ENCODE measurements at regions not wholly inside any gene's neighbourhood (a gene's known extent, or its start where the extent isn't known, plus 50 kb on each side); places are given as distances from the start of the nearest gene placed in this dataset.

DNA sequence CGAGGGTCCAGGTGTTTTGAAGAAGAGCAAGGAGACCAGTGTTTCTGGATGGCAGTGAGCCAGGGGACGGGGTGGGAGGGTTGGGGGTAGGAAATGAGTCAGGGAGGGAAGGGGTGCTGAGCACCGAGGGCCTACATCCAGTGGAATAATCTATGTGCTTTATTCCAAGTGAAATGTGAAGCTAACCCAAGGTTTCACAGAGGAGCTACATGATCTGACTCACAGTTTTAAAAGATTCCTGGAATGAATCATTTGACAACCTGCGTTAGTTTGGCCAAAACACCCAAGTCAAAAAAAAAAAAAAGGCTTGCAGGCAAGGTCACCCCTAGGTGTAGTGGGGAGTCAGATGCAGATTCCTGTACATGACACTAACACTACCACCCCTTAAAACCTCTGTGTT, 419.7 kb upstream of the MEX3C start:
- Histone ChIP-seq H3K4me3 (ENCODE audit: low read length) (no peak overlapping the region), H3K9ac (ENCODE audit: low read length) (no peak overlapping the region), H4K20me1 (ENCODE audit: insufficient read depth, low read length) (no peaks in the 10 kb centered on the region), H3K4me1 (ENCODE audit: low read length) (peaks cover 21% of the 10 kb centered on the region), H3K36me3 (replicated peaks; ENCODE audit: low read depth, low read length) (no peaks in the 10 kb centered on the region), H3K9me3 (ENCODE audit: insufficient read depth, low read length) (no peaks in the 10 kb centered on the region), H2AFZ (ENCODE audit: low read depth, low read length) (no peak overlapping the region), H3K27ac (ENCODE audit: low read length) (no peak overlapping the region), H3K79me2 (ENCODE audit: low read length) (no peaks in the 10 kb centered on the region), H3K4me2 (ENCODE audit: low read length) (no peak overlapping the region), H3K27me3 (ENCODE audit: low read depth, low read length) (no peaks in the 10 kb centered on the region)
- no peak for TF ChIP-seq EZH2phosphoT487 (IDR thresholded peaks at IDR 0.05; ENCODE audit: low read depth)
- TF ChIP-seq, protein P1, sequence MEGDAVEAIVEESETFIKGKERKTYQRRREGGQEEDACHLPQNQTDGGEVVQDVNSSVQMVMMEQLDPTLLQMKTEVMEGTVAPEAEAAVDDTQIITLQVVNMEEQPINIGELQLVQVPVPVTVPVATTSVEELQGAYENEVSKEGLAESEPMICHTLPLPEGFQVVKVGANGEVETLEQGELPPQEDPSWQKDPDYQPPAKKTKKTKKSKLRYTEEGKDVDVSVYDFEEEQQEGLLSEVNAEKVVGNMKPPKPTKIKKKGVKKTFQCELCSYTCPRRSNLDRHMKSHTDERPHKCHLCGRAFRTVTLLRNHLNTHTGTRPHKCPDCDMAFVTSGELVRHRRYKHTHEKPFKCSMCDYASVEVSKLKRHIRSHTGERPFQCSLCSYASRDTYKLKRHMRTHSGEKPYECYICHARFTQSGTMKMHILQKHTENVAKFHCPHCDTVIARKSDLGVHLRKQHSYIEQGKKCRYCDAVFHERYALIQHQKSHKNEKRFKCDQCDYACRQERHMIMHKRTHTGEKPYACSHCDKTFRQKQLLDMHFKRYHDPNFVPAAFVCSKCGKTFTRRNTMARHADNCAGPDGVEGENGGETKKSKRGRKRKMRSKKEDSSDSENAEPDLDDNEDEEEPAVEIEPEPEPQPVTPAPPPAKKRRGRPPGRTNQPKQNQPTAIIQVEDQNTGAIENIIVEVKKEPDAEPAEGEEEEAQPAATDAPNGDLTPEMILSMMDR (IDR thresholded peaks at IDR 0.05; ENCODE audit: low read depth, low read length) = no peak

DNA sequence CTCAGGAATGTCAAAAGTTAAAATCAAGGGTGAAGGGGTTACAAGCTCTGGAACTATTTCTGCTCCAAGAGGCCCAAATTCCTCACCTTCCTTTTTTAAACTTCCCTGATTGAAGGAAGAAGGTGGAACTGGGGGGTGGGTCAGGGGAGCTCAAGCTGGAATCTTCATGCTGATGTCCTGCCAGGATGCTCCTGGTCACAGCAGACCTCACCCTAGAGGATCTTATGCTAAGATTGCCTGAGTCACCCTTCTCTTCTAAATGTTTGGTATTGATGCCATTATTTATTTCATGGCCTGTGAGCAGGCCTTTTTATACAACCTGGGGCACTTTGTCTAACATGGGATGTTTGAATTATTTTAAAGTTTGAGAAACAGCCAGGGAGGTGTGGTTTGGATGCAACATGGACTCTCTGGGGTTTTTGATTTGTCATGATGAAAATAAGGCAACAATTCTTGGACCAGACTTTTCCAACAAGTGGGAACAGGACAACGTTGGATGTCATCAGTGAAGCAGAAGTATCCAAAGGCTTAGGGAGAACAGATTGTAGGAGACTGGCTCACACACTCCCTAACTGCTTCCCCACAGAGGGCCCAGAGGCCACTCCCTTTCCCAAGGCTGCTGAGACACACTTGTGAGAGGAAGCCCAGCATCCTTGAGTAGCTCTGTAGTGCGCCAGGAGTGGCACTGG, 420.2 kb upstream of the MEX3C start:
- Histone ChIP-seq H3K9ac (ENCODE audit: low read length) (no peak overlapping the region), H3K4me2 (ENCODE audit: low read length) (no peak overlapping the region), H3K4me3 (ENCODE audit: low read length) (no peak overlapping the region), H3K27ac (ENCODE audit: low read length) (no peak overlapping the region), H2AFZ (ENCODE audit: low read depth, low read length) (no peak overlapping the region), H3K4me1 (ENCODE audit: low read length) (peaks cover 27% of the 10 kb centered on the region), H3K79me2 (ENCODE audit: low read length) (no peaks in the 10 kb centered on the region), H4K20me1 (ENCODE audit: insufficient read depth, low read length) (no peaks in the 10 kb centered on the region), H3K27me3 (ENCODE audit: low read depth, low read length) (no peaks in the 10 kb centered on the region), H3K9me3 (ENCODE audit: insufficient read depth, low read length) (no peaks in the 10 kb centered on the region), H3K36me3 (replicated peaks; ENCODE audit: low read depth, low read length) (no peaks in the 10 kb centered on the region)
- no peak for TF ChIP-seq EZH2phosphoT487 (IDR thresholded peaks at IDR 0.05; ENCODE audit: low read depth)
- TF ChIP-seq, protein P1 (IDR thresholded peaks at IDR 0.05; ENCODE audit: low read depth, low read length) = no peak

DNA sequence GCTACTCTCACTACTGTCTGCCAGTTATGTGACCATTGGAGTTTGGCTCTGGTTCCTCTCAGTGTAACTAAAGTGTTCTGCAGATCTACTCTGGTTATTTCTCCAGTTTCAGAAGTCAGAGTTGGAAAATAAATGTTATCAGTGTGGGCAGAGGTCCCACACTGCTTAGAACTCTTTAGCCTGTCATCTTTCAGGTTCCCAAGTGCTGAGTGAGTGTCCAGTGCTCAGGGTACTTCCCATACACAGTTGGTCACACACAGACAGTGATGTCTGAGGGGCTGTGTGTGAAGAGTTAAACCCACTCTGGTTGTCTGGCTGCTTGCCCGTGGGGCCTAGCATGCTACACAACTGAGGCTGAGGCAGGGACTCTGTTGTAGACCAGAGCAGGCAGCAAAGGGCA, 421.8 kb upstream of the MEX3C start:
- Histone ChIP-seq H3K79me2 (ENCODE audit: low read length) (no peaks in the 10 kb centered on the region), H3K4me3 (ENCODE audit: low read length) (no peak overlapping the region), H3K36me3 (replicated peaks; ENCODE audit: low read depth, low read length) (no peaks in the 10 kb centered on the region), H3K9ac (ENCODE audit: low read length) (no peak overlapping the region), H3K27ac (ENCODE audit: low read length) (no peak overlapping the region), H4K20me1 (ENCODE audit: insufficient read depth, low read length) (no peaks in the 10 kb centered on the region), H2AFZ (ENCODE audit: low read depth, low read length) (no peak overlapping the region), H3K4me2 (ENCODE audit: low read length) (no peak overlapping the region), H3K9me3 (ENCODE audit: insufficient read depth, low read length) (no peaks in the 10 kb centered on the region), H3K27me3 (ENCODE audit: low read depth, low read length) (no peaks in the 10 kb centered on the region), H3K4me1 (ENCODE audit: low read length) (peaks cover 40% of the 10 kb centered on the region)
- TF ChIP-seq EZH2phosphoT487 (IDR thresholded peaks at IDR 0.05; ENCODE audit: low read depth) = no peak
- TF ChIP-seq, protein P1 (IDR thresholded peaks at IDR 0.05; ENCODE audit: low read depth, low read length) = no peak

DNA sequence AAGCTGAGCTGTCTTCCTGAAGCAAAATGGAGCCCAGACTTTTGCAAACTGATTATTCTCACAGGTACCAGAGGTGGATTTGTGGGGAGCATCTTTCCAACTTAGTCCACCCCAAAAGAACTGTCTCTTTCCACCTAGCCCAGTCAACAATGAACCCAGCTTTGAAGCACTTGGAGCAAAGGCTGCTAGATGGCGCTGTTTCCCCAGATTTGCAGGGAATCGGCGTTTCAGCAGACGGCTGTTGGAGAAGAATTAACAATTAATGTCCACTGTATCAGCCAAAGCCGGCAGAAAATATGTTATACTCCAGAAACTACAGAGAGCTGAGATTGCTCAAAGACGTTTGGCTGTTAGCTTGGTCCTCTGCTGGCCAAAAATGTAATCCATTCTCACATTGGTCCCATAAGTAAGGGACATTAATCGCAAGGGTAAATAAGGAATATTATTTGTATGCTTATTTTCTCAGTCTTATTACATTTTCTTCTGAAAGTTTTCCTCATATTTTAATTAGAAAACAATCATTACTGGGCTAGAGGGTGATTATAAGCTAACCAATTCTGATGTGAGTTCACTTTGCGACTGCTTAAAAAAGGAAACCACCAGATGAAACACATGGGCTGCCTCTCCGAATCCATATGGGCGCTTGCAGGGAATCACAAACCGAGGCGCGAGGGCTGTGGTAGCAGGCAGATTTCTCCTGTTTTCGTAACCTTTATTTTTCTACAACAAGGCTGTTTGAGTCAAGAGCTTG, 423.8 kb upstream of the MEX3C start:
- no peaks in the 10 kb centered on the region for H3K27me3 ChIP-seq (ENCODE audit: low read depth, low read length)
- peak overlapping the region; percentile 38 for H3K9ac ChIP-seq (ENCODE audit: low read length)
- peaks cover 40% of the 10 kb centered on the region for H3K4me1 ChIP-seq (ENCODE audit: low read length)
- TF ChIP-seq EZH2phosphoT487 (IDR thresholded peaks at IDR 0.05; ENCODE audit: low read depth) = no peak
- TF ChIP-seq, protein P1 (IDR thresholded peaks at IDR 0.05; ENCODE audit: low read depth, low read length) = peak; percentile 100
- H3K27ac ChIP-seq (ENCODE audit: low read length) = no peak overlapping the region
- no peaks in the 10 kb centered on the region for H4K20me1 ChIP-seq (ENCODE audit: insufficient read depth, low read length)
- H3K36me3 ChIP-seq (replicated peaks; ENCODE audit: low read depth, low read length) = no peaks in the 10 kb centered on the region
- peak overlapping the region; percentile 68 for H3K4me2 ChIP-seq (ENCODE audit: low read length)
- H3K9me3 ChIP-seq (ENCODE audit: insufficient read depth, low read length) = no peaks in the 10 kb centered on the region
- no peaks in the 10 kb centered on the region for H3K79me2 ChIP-seq (ENCODE audit: low read length)
- peak overlapping the region; percentile 47 for H3K4me3 ChIP-seq (ENCODE audit: low read length)
- peak overlapping the region; percentile 85 for H2AFZ ChIP-seq (ENCODE audit: low read depth, low read length)
